Stomach (tissue), 8 donors: ENCODE measurements at regions not wholly inside any gene's neighbourhood (a gene's known extent, or its start where the extent isn't known, plus 50 kb on each side); places are given as distances from the start of the nearest gene placed in this dataset.
A peak's percentile ranks its signal among the peaks of the same experiment; 100 is the strongest.

Source experiments
- DNase-seq, 2 donors: peaks; one replicate each; pipeline versions ENCODE4 v3.0.0 to v3.0.0-alpha.2; 2013 to 2019
- H3K27ac ChIP-seq, 5 donors: fragments of 200-600 bp in 4 of 5; sonication (generic) in 4 of 5; one replicate each; pipeline ENCODE4 v1.5.1; 2013 to 2019; ENCODE audit warnings: mild to moderate bottlenecking in 1 of 5, moderate library complexity in 1 of 5
- H3K27me3 ChIP-seq, 3 donors: fragments of 200-600 bp; sonication (generic); one replicate each; pipeline ENCODE4 v1.5.1; 2017 to 2019; ENCODE audit warnings: mixed run types in 1 of 3
- H3K36me3 ChIP-seq, 4 donors: fragments of 200-600 bp; sonication (generic); 1 replicate in 3 of 4; 2 replicates in 1 of 4; pipeline ENCODE4 v1.5.1; 2016 to 2019
- H3K4me1 ChIP-seq, 4 donors: fragments of 200-600 bp; sonication (generic); one replicate each; pipeline ENCODE4 v1.5.1; 2016 to 2019
- H3K4me3 ChIP-seq, 4 donors: fragments of 200-600 bp; sonication (generic) in 3 of 4; one replicate each; pipeline ENCODE4 v1.5.1; 2016 to 2019; ENCODE audit warnings: mild to moderate bottlenecking in 1 of 4
- H3K9me3 ChIP-seq, 4 donors: fragments of 200-600 bp; sonication (generic); one replicate each; pipeline ENCODE4 v1.5.1; 2016 to 2019
- EP300 ChIP-seq: sonication (generic); formaldehyde crosslinking; IDR thresholded peaks from one replicate; pipeline ENCODE4 v1.6.1; 2017; ENCODE audit warnings: antibody characterized with exemption
- POLR2A ChIP-seq, 4 donors: fragments of 450-650 bp; IDR thresholded peaks; one replicate each; pipeline ENCODE4 v1.6.1; 2016; ENCODE audit warnings: antibody characterized with exemption in 4 of 4, control low read depth in 2 of 4, mild to moderate bottlenecking in 1 of 4, moderate library complexity in 1 of 4
- POLR2AphosphoS5 ChIP-seq, 3 donors: sonication (generic); formaldehyde crosslinking; IDR thresholded peaks; one replicate each; pipeline ENCODE4 v1.6.1; 2016; ENCODE audit warnings: antibody characterized with exemption in 3 of 3
- WGBS, 5 donors: extraction: QIAGEN DNeasy Blood & Tissue Kit in 3 of 5; methylation state at CpG; one replicate each; pipeline versions ENCODE4 v1.1.5 to v1.1.7; 2013 to 2018; 5-methylcytosine and 5-hydroxymethylcytosine counted together
- intact Hi-C: fragments of 100-400 bp; cut with DNase I; formaldehyde crosslinking; loops from one replicate; pipeline ENCODE4 v1.15.1; 2023; ENCODE audit warnings: low total_unique reads
- TF ChIP-seq, protein P1 (sequence below), 7 experiments: fragments of 450-650 bp in 4 of 7; fragments of 200-600 bp in 3 of 7; sonication (generic) in 3 of 7; IDR thresholded peaks; one replicate each; pipeline ENCODE4 v1.5.1; 2016 to 2019; ENCODE audit warnings: antibody characterized with exemption in 7 of 7, control low read depth in 2 of 7, mild to moderate bottlenecking in 1 of 7
- donor health status: healthy with polysubstance abuse.
- donor health status: Bipolar disorder and iron deficiency.
- donor health status: healthy.

DNA sequence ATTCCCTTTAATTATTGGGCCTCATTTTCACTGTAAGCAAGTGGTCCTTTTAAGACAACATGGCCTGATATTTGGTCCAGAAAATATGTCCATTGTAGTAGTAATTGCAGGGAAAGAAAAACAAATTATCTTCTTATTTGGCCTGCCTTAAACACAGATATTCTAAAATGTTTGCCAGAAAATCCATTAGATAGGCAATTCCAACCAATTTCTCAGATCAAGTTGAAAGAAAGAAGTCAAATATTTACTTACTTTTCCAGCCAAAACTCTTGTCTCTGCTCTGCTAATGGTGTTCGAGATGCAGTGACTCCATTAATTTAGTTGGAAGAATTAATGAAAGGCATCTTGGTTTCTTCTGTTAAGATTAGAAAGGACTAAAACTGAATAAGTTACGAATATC, 757.3 kb upstream of the IGFBP3 start:
- 28 to 50% (median 41%) methylated on average over 2 of the region's 2 CpGs for WGBS, 5 donors
- no peaks in the 10 kb centered on the region for H3K36me3 ChIP-seq
- TF ChIP-seq EP300 (no peak), POLR2AphosphoS5 (IDR thresholded peaks at IDR 0.05) (no peak), POLR2A (IDR thresholded peaks at IDR 0.05) (no peak)
- TF ChIP-seq, protein P1, sequence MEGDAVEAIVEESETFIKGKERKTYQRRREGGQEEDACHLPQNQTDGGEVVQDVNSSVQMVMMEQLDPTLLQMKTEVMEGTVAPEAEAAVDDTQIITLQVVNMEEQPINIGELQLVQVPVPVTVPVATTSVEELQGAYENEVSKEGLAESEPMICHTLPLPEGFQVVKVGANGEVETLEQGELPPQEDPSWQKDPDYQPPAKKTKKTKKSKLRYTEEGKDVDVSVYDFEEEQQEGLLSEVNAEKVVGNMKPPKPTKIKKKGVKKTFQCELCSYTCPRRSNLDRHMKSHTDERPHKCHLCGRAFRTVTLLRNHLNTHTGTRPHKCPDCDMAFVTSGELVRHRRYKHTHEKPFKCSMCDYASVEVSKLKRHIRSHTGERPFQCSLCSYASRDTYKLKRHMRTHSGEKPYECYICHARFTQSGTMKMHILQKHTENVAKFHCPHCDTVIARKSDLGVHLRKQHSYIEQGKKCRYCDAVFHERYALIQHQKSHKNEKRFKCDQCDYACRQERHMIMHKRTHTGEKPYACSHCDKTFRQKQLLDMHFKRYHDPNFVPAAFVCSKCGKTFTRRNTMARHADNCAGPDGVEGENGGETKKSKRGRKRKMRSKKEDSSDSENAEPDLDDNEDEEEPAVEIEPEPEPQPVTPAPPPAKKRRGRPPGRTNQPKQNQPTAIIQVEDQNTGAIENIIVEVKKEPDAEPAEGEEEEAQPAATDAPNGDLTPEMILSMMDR (IDR thresholded peaks at IDR 0.05), result no peak
- no peaks in the 10 kb centered on the region for H3K27me3 ChIP-seq
- intact Hi-C loops, result no loop called here
- peak in 1 of 2 donors; percentile 49 for DNase-seq
- H3K4me1 ChIP-seq, result peaks cover 0 to 6% (median 0%) of the 10 kb centered on the region in 4 donors
- H3K27ac ChIP-seq, result peak overlapping the region in 1 of 5 donors; percentile 22
- no peaks in the 10 kb centered on the region for H3K9me3 ChIP-seq
- no peak overlapping the region for H3K4me3 ChIP-seq

DNA sequence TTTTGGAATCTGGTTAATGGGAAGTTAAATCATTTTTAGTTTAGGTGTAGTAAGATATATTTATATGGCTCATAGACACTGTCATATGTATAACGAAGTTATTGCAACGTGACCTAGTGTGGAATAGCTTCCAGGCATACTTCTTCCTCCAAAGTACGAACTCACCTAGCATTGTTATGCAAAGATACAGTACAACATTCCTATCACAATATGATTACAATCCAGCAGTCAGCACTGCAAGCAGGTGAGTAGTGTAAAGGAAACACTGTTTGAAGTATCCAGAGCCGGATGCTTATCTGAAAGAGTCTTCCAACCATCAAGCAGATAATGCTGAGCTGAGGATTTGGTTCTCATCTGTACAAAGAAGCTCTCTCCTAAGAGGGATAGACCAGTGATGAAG, 754.4 kb upstream of the IGFBP3 start:
- no peak overlapping the region for H3K4me3 ChIP-seq
- TF ChIP-seq POLR2AphosphoS5 (IDR thresholded peaks at IDR 0.05), result no peak
- TF ChIP-seq, protein P1 (IDR thresholded peaks at IDR 0.05), result no peak
- no peak for TF ChIP-seq EP300
- TF ChIP-seq POLR2A (IDR thresholded peaks at IDR 0.05), result no peak
- WGBS, 5 donors, result 66 to 83% (median 74%) methylated on average over 4 of the region's 4 CpGs
- no peak for DNase-seq
- H3K36me3 ChIP-seq, result no peaks in the 10 kb centered on the region
- H3K27ac ChIP-seq, result no peak overlapping the region
- no peaks in the 10 kb centered on the region for H3K9me3 ChIP-seq
- no peaks in the 10 kb centered on the region for H3K27me3 ChIP-seq
- intact Hi-C loops, result no loop called here
- no peaks in the 10 kb centered on the region for H3K4me1 ChIP-seq

DNA sequence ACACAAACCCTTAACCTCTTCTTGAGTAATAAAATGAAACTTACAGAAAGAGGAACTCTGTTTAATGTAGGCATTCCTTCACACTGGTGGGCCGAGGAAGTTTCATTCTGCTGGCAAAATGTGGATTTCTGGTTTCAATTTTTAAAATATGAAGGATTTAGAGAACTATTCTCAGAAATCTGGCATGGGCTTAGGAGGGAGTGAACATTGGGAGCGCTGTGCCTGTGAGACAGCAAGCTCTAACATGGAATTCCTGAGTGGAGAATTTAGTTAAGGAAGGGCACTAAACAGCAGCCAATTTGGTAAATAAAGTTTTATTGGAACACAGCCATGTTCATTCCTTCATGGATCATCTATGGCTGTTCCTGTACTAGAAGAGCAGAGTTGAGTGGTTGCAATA, 751.8 kb upstream of the IGFBP3 start:
- 59 to 86% (median 76%) methylated on average over 2 of the region's 2 CpGs for WGBS, 5 donors
- intact Hi-C loops, result no loop called here
- Histone ChIP-seq H3K4me1 (no peaks in the 10 kb centered on the region), H3K9me3 (no peaks in the 10 kb centered on the region), H3K27ac (no peak overlapping the region), H3K27me3 (no peaks in the 10 kb centered on the region), H3K36me3 (no peaks in the 10 kb centered on the region), H3K4me3 (no peak overlapping the region)
- no peak for DNase-seq
- TF ChIP-seq, protein P1 (IDR thresholded peaks at IDR 0.05), result no peak
- no peak for TF ChIP-seq POLR2AphosphoS5 (IDR thresholded peaks at IDR 0.05)

DNA sequence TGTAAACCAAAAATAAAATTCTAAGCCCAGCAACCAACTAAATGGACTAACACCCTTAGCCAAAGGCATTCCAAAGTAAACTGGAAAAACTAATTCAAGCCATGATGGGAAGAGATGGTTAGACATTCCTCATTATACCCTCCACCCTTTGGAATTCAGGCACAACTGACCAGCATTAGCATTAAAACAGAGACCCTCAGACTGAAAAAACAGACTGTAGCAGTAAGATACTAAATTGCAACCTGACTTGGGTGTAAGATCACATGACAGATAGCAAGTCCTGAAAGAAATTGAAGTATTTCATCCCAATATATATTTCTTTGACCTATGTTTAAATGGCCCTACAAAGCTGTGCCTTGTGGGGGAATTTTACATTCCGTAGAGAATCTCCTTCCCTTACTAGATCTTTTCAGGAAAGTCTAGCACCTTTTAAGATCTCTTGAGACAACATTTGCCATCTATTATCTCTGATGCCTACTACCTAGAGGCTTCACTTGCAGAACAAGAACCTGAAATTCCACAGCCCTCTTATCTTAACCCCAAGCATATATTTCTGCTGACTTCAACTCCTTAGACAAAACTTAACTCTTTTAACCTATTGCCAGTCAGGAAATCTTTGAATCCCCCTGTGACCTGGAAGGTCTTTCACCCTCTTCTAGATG, 750.2 kb upstream of the IGFBP3 start:
- intact Hi-C loops, result no loop called here
- TF ChIP-seq POLR2A (IDR thresholded peaks at IDR 0.05) (no peak), EP300 (no peak), POLR2AphosphoS5 (IDR thresholded peaks at IDR 0.05) (no peak)
- TF ChIP-seq, protein P1 (IDR thresholded peaks at IDR 0.05), result no peak
- WGBS, 5 donors, result 74 to 86% (median 80%) methylated on average over 1 of the region's 1 CpG

More for the DNA sequence above, 750.2 kb upstream of the IGFBP3 start:
- Histone ChIP-seq H3K27me3 (no peaks in the 10 kb centered on the region), H3K4me3 (no peak overlapping the region), H3K36me3 (no peaks in the 10 kb centered on the region), H3K4me1 (no peaks in the 10 kb centered on the region), H3K9me3 (no peaks in the 10 kb centered on the region), H3K27ac (no peak overlapping the region)
- no peak for DNase-seq
